A673 (cell line): ENCODE measurements at regions not wholly inside any gene's neighbourhood (a gene's known extent, or its start where the extent isn't known, plus 50 kb on each side); places are given as distances from the start of the nearest gene placed in this dataset.

Experiments used
- BruUV-seq: library from RNA; stranded (reverse); fragments of 400-500 nt; replicated peaks from 2 replicates; lab custom pipeline; 2021; lab: Mats Ljungman, UMichigan
- CTCF ChIA-PET: fragments of 300-600 bp; sonication (Branson Sonifier 250); formaldehyde crosslinking; loops from one replicate; lab custom pipeline; 2022; ENCODE audit warnings: antibody characterized with exemption; lab: Charles Lee
- POLR2A ChIA-PET: fragments of 300-600 bp; sonication (Branson Sonifier 250); formaldehyde crosslinking; loops from one replicate; lab custom pipeline; 2022; ENCODE audit warnings: antibody characterized with exemption; ENCODE audit not compliant: low non-redundant PET; lab: Charles Lee
- DNase-seq: peaks from one replicate; pipeline ENCODE4 v3.0.0-alpha.2; 2015; ENCODE audit warnings: low spot score
- H3K27ac ChIP-seq: fragments of 200-600 bp; sonication (generic); 2 replicates; pipeline ENCODE4 v1.5.1; 2016; ENCODE audit warnings: mixed run types, low read depth, mild to moderate bottlenecking, mixed read lengths, antibody characterized with exemption, low read length; ENCODE audit not compliant: poor library complexity, severe bottlenecking
- H3K27me3 ChIP-seq: fragments of 200-600 bp; sonication (generic); replicated peaks from 2 replicates; pipeline ENCODE4 v1.6.1; 2017; ENCODE audit warnings: mixed run types, low read depth, mild to moderate bottlenecking, mixed read lengths, antibody characterized with exemption, low read length; ENCODE audit not compliant: insufficient read depth, poor library complexity
- H3K36me3 ChIP-seq: fragments of 200-600 bp; sonication (generic); 2 replicates; pipeline ENCODE4 v1.6.1; 2016; ENCODE audit warnings: mixed run types, mild to moderate bottlenecking, mixed read lengths, antibody characterized with exemption, low read length; ENCODE audit not compliant: insufficient read depth, poor library complexity, severe bottlenecking
- H3K4me1 ChIP-seq: fragments of 200-600 bp; sonication (generic); 2 replicates; pipeline ENCODE4 v1.6.1; 2017; ENCODE audit warnings: mixed run types, mild to moderate bottlenecking, mixed read lengths, antibody characterized with exemption, low read length; ENCODE audit not compliant: insufficient read depth, poor library complexity, severe bottlenecking
- H3K4me3 ChIP-seq: fragments of 200-600 bp; sonication (generic); 2 replicates; pipeline ENCODE4 v1.5.1; 2016; ENCODE audit warnings: low read depth, mixed run types, mild to moderate bottlenecking, mixed read lengths, low read length; ENCODE audit not compliant: poor library complexity, severe bottlenecking
- H3K9me3 ChIP-seq: fragments of 200-600 bp; sonication (generic); 2 replicates; pipeline ENCODE4 v1.6.1; 2016; ENCODE audit warnings: mixed run types, low read depth, mild to moderate bottlenecking, mixed read lengths, antibody characterized with exemption, low read length; ENCODE audit not compliant: poor library complexity, severe bottlenecking
- EZH2 ChIP-seq: fragments of 200-600 bp; sonication (generic); IDR thresholded peaks from 2 replicates; pipeline ENCODE4 v1.6.1; 2017; ENCODE audit warnings: borderline replicate concordance, low read depth, mild to moderate bottlenecking, mixed read lengths, antibody characterized with exemption, low read length; ENCODE audit not compliant: poor library complexity, severe bottlenecking
- intact Hi-C: fragments of 100-400 bp; cut with micrococcal nuclease; formaldehyde crosslinking; loops from one replicate; pipeline ENCODE4 v1.10.0; 2022; ENCODE audit not compliant: unreplicated experiment
- TF ChIP-seq, protein P1 (sequence below): fragments of 300-800, 200-600 bp; sonication (generic); conservative IDR thresholded peaks from 2 replicates; pipeline ENCODE4 v1.5.1; 2017; ENCODE audit warnings: low read depth, mild to moderate bottlenecking, antibody characterized with exemption, low read length, moderate library complexity, mixed read lengths

DNA sequence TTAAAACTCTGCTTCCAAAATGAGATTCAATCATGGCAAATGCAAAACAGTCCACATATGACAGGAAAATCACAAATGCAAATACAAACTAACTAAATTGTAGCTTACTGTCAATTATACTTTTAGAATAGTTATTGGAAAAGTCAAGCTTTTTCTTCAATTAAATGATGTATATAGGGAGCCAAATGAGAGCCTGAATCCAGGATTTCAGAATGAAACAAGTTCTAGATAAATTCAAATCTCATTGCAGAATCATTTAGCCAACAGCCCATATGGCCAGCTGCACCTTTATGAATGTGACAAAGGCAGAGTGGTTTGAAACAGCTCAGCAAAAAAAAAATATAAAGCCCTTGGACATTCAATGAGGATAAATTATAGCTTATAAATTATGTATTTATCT is 82.2 kb upstream of the SCIN start:
- no TSS peak for BruUV-seq
- H3K36me3 ChIP-seq = no peaks in the 10 kb centered on the region
- no peak for DNase-seq
- no peak overlapping the region for H3K4me3 ChIP-seq
- ChIA-PET POLR2A (no interaction called here), CTCF (interaction anchor here (0.8 kb wide), 1 partner anchor 30 kb away, joined by 4 read pairs; no protein-coding TSS in a partner anchor)
- intact Hi-C loops = loop anchor here (2.0 kb wide), 1 partner anchor 654 kb away; no protein-coding TSS in a partner anchor
- H3K9me3 ChIP-seq = no peaks in the 10 kb centered on the region
- H3K27me3 ChIP-seq = no peaks in the 10 kb centered on the region
- no peak overlapping the region for H3K27ac ChIP-seq
- H3K4me1 ChIP-seq = peaks cover 8% of the 10 kb centered on the region
- TF ChIP-seq, protein P1, sequence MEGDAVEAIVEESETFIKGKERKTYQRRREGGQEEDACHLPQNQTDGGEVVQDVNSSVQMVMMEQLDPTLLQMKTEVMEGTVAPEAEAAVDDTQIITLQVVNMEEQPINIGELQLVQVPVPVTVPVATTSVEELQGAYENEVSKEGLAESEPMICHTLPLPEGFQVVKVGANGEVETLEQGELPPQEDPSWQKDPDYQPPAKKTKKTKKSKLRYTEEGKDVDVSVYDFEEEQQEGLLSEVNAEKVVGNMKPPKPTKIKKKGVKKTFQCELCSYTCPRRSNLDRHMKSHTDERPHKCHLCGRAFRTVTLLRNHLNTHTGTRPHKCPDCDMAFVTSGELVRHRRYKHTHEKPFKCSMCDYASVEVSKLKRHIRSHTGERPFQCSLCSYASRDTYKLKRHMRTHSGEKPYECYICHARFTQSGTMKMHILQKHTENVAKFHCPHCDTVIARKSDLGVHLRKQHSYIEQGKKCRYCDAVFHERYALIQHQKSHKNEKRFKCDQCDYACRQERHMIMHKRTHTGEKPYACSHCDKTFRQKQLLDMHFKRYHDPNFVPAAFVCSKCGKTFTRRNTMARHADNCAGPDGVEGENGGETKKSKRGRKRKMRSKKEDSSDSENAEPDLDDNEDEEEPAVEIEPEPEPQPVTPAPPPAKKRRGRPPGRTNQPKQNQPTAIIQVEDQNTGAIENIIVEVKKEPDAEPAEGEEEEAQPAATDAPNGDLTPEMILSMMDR = no peak
- TF ChIP-seq EZH2 = no peak

DNA sequence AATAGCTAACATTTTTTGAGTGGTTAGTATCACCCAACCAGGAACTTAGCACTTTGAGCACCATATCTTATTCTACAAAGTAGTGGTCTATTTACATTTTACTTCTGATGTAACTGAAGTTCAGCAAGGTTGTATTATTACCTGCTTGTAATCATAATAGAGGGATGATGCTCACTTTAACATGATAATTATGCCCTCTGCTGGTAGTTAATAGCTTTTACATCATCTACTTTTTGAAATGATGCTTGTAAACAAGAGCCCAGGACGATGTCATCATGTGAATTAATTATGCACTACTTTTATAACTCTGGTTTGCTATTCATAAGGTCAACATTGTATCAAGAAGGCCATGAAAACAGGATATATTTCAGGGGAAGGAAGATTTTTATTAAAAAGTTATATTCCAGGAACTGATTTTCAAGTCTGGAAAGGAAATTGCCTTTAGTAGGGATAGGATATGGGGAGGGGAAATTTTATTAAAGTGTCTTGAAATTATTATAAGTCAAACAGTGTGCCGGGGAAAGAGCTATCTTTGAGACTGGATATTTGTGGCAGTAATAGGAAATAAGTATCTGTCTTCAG is 80.3 kb upstream of the SCIN start:
- TF ChIP-seq EZH2 = no peak
- TF ChIP-seq, protein P1 = peak; percentile 62
- Histone ChIP-seq H3K4me3 (no peak overlapping the region), H3K9me3 (no peaks in the 10 kb centered on the region), H3K27me3 (no peaks in the 10 kb centered on the region), H3K27ac (no peak overlapping the region), H3K4me1 (peaks cover 8% of the 10 kb centered on the region), H3K36me3 (no peaks in the 10 kb centered on the region)
- DNase-seq = peak; percentile 51
- ChIA-PET POLR2A (no interaction called here), CTCF (interaction anchor here (0.7 to 2.2 kb wide), 6 partner anchors 18 to 424 kb away, joined by 3 to 24 read pairs (median 4); no protein-coding TSS in a partner anchor)
- intact Hi-C loops = loop anchor here (1.0 to 5.0 kb wide), 4 partner anchors 32 to 1063 kb away; no protein-coding TSS in a partner anchor
- no TSS peak for BruUV-seq

DNA sequence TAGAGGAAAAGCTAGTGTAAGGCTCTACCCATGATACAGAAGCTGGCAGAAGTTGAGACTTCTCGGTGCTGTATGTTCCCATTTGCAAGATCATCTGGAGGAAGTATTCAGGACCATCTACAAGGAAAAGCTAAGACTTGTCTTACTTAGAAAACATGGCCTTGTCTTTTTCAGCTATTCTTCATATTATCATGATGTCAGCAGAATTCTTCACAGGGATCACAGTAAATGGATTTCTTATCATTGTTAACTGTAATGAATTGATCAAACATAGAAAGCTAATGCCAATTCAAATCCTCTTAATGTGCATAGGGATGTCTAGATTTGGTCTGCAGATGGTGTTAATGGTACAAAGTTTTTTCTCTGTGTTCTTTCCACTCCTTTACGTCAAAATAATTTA is 79.6 kb upstream of the SCIN start:
- ChIA-PET POLR2A (no interaction called here), CTCF (interaction anchor here (0.7 to 2.2 kb wide), 3 partner anchors 32 to 424 kb away, joined by 4 to 24 read pairs (median 4); no protein-coding TSS in a partner anchor)
- no peaks in the 10 kb centered on the region for H3K27me3 ChIP-seq
- H3K36me3 ChIP-seq = no peaks in the 10 kb centered on the region
- H3K9me3 ChIP-seq = no peaks in the 10 kb centered on the region
- no TSS peak for BruUV-seq
- no peak for DNase-seq
- no peak overlapping the region for H3K4me3 ChIP-seq
- H3K27ac ChIP-seq = no peak overlapping the region
- peaks cover 8% of the 10 kb centered on the region for H3K4me1 ChIP-seq
- no peak for TF ChIP-seq EZH2
- TF ChIP-seq, protein P1 = no peak
- intact Hi-C loops = loop anchor here (1.0 to 5.0 kb wide), 4 partner anchors 33 to 1064 kb away; no protein-coding TSS in a partner anchor
